T47D (cell line): ENCODE measurements at regions not wholly inside any gene's neighbourhood (a gene's known extent, or its start where the extent isn't known, plus 50 kb on each side); places are given as distances from the start of the nearest gene placed in this dataset.

Experiments
- DNase-seq, 2 experiments: peaks; one replicate each; pipeline versions ENCODE4 v3.0.0 to v3.0.0-alpha.2; 2011 to 2012; ENCODE audit warnings: low read depth in 1 of 2, low spot score in 1 of 2
- JUND ChIP-seq: IDR thresholded peaks from 2 replicates; pipeline ENCODE4 v1.6.1; 2012; ENCODE audit warnings: low read depth
- in situ Hi-C: cut with HindIII; loops from 2 replicates; pipeline ENCODE4 v1.10.0; 2016; ENCODE audit warnings: low sequenced_read_pairs, low pct_unique_long_range_greater_than_20kb

GRCh38 chr3:72673011-72673771, 175.1 kb downstream of the SHQ1 start:
- no peak for TF ChIP-seq JUND
- peak in 1 of 2 experiments; percentile 11 for DNase-seq
- in situ Hi-C loops: no loop called here

DNA sequence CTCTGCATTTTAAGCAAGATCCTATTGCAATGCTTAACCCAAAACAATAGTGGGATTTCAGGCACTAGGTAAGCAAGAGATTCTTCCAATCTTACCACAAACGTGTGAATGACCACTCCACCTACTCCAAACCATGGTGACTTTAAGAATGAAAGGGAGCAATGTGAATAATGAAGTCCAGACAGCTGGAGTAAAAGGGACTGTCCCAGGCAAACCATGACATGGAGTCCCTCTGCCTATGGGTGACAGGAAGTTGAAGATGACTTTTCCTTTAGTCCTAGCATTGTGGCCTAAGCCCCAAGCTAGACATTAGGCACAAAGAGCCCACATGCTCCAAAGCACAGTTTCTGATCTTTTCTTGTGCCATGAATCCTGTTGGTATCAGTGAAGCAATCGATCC, 179.0 kb downstream of the SHQ1 start:
- no peak for TF ChIP-seq JUND
- in situ Hi-C loops: no loop called here
- DNase-seq: no peak

DNA sequence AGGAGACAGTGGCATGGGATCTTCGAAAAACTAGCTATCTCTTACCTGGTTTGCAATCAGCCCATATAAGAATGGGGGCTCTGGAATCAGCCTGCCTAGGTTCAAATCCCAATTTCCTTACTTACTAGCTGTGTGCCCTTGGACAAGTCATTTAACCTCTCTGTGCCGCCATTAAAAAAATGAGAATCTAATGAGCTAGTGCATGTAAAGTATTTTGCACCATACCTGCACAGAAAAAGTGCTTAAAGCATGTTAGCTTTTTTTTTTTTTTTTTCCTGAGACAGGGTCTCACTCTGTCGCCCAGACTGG, 181.8 kb downstream of the SHQ1 start:
- no peak for DNase-seq
- in situ Hi-C loops: no loop called here
- TF ChIP-seq JUND: no peak

DNA sequence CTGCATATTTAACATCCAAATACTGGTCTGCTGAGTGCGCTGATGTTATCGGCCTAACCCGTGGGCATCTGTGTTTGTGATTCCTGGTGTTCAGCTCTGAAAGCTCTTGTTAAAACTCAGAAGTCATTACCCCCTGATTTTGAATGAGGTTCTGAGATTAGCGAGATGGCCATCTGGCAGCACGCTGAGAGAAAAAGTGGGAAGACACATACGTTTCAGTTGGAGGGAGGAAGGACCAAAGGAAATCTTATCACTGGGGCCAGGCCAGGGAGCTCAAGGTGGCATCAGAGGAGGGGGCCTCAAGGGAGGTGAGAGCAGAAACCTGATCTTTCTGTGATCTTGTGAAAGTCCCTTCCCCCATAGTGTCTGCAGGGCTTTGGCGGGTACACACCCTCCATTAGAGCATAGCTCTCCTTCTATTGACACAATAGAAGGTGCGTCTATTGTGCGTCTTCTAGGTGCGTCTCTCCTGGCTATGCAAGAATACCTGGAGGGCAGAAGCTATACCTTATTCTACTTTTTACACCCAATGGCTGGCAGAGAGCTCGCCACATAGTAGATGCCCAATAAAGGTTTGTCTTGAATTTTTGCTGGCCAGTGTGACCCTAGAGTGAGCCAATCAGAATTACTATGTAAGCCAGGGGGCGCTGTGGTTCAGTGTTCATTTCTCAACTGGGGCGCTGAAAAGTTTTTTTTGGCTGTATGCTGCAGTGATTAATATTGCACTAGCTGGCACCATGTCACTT, 182.4 kb downstream of the SHQ1 start:
- in situ Hi-C loops: no loop called here
- no peak for TF ChIP-seq JUND
- peak in 1 of 2 experiments; percentile 65 for DNase-seq

DNA sequence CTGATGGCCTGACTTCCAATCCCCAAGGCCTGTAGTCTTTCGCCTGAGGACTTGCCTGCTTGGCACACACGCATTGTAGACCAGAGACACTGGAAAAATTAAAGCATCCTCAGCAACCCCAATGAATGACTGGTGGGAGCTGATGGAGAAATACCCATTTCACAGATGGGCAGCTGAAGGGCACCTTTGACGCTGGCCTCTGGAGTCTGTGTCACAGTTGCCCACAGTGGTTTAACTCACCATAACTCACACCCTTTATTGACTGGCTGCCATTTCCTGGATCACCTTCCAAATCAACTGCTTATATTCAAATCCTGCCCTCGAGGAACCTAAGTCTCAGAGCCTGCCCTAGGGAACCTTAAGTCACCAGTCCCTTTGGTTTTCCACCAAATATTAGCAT, 183.1 kb downstream of the SHQ1 start:
- TF ChIP-seq JUND: no peak
- in situ Hi-C loops: no loop called here

DNA sequence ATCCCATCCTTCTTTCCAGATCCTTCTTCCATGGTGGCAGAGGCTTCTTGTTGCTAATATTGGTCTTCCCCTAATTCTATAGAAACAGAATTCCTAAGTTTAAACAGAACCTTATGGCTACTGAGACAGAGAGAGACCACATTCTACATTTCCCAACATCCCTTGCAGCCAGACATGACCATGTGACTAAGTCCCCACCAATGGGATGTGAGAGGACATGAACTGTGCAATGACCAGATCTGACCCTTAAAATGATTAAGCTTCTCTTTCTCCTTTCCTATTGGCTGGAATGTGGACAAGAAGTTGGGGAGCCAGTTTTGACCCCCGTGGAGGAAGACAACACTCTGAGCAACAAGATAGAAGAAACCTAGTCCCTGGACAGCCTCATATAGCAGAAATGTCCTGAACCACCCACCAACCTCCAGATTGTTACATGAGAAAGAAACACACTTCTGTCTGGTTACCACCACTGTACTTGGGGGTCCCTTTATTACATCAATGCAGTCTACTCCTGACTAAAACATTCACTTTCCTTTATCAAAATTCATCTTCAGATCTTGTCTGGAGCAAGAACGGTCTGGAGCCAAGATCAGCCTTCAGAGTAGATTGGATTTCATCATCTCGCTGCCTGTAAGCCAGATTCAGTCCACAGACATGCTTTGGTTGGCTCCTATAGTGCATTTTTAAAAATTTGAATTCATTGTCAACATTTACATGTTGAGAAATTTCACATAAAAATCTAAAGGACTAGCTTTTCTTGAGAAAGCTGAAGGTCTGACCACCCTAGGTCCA, 183.9 kb downstream of the SHQ1 start:
- in situ Hi-C loops: no loop called here
- DNase-seq: no peak
- TF ChIP-seq JUND: no peak

More for the DNA sequence above, 183.1 kb downstream of the SHQ1 start:
- DNase-seq: no peak

DNA sequence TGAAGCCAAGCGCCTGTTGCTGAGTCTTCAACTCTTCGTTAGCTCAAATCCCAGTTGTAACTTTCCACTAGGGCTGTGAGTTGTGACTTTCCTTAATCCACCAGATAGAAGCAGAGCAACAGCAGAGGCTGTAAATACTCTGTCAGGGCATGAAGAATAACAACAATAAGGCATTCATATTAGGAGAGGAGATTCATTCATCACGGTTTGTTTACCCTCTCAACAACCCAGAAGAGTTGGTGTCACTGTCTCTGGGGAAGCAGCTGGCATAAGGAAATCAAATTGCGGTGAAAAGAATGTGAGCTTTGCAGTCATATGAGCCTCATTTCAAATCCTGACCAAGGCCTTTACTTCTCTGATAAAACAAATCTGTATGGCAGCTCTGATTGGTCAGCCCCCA, 184.8 kb downstream of the SHQ1 start:
- no peak for DNase-seq
- in situ Hi-C loops: no loop called here
- TF ChIP-seq JUND: no peak

GRCh38 chr3:72661115-72661457, 187.2 kb downstream of the SHQ1 start:
- TF ChIP-seq JUND: peak; percentile 81
- peak; percentile 53 to 92 for DNase-seq
- in situ Hi-C loops: no loop called here

- in situ Hi-C loops: no loop called here
- no peak for TF ChIP-seq JUND
- no peak for DNase-seq
These were observed 187.8 kb downstream of the SHQ1 start for GRCh38 chr3:72660270-72661114.

DNA sequence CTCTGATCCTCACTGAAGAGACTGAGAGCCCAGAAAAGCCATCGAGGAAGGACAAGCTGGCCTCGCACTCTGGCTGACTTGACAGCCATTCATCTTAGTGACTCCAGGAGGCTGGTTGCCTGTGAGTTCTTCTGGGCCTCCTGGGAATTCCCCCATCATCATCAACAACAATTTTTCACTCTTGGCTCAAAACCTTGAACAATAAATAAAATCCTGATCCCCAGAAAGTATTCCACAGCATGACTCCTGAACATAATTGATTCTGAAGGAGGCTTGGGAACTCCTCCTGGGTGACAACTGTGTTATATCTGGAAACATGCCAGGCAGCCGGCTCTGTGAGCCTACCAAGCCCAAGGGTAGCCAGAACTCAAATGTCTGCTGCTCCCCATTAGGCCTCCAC, 188.6 kb downstream of the SHQ1 start:
- no peak for DNase-seq
- in situ Hi-C loops: no loop called here
- TF ChIP-seq JUND: no peak

- TF ChIP-seq JUND: no peak
- in situ Hi-C loops: no loop called here
- DNase-seq: no peak
These were observed 189.1 kb downstream of the SHQ1 start for GRCh38 chr3:72659188-72659587.

DNA sequence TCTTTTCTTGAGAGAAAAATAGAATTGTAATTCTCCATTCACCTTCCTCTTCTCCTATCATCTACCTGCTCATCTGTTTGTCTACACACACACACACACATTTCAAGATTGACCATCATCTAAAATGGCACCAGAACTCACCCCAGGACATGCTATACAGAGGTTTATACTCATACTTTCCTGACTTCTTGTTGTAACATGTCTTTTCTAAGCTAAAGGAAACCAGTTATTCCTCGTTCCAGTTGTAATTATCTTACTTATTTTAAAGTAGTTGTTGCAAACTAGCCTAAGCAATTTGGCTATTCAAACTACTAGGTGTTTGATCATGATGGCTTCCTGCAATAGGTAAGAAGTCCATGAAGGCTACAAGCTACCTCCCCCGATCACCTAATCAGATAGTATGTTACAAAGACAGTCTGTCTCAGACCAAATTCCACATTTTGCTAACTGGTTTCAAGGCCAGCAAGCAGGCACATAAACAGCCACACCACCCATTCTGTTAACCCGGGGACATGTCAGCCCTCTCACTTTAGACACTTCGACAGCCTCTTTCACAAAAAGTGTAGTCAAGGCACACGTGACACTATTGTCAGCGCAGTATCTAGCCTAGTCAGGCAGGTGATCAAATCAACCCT, 189.7 kb downstream of the SHQ1 start:
- in situ Hi-C loops: no loop called here
- DNase-seq: no peak
- TF ChIP-seq JUND: no peak
